Non-pigmented ciliary epithelial cell (primary cell): ENCODE measurements at regions not wholly inside any gene's neighbourhood (a gene's known extent, or its start where the extent isn't known, plus 50 kb on each side); places are given as distances from the start of the nearest gene placed in this dataset.
"Not testable (repeated sequence)": the region's sequence is repeated elsewhere in the genome, so short reads cannot be mapped to it uniquely, and the experiment has no call there.

Experiments
- DNase-seq: peaks from one replicate; pipeline ENCODE4 v3.0.0-alpha.2; 2010; ENCODE audit warnings: low read depth

DNA sequence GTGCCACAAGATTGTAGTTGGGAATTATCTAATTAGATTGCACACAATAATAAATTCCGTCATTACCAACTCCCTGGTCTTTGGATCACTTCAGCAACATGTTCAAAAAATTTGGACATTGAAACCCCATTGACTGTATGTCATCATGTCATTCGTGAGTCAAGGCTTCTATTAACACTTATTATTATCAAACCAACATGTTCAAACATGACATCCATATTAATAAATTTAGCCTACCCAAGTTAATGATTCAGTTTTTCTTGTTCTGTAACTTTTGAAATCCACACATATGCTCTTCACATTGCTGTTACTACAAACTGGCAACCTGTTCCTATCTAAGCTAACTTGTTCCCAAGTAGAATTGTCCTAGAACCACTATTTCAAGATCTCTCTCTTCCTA lies 1142.7 kb upstream of the SLC39A10 start:
- DNase-seq: no peak

DNA sequence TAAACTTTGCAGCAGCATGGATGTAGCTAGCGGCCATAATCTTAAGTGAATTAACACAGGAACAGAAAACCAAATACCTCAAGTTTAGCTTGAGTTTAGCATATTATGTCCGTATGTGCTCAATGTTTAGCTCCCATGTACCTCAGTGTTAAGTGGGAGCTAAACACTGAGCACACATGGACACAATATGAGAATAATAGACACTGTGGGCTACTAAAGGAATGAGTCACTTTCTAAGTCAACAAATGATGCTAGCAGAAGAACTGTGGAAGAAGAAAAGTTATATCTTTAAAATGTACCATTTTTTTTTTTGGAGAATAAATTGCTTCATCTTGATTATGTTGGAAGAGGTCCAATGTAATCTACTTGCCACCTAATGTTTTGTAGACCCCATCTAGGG lies 1146.0 kb upstream of the SLC39A10 start:
- DNase-seq: peak; percentile 10

DNA sequence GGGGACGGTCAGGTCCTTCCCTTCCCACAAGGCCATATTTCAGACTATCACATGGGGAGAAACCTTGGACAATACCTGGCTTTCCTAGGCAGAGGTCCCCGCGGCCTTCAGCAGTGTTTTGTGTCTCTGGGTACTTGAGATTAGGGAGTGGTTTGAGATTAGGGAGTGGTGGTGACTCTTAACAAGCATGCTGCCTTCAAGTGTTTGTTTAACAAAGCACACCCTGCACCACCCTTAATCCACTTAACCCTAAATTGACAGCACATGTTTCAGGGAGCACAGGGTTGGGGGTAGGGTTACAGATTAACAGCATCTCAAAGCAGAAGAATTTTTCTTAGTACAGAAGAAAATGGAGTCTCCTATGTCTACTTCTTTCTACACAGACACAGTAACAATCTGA lies 1152.2 kb upstream of the SLC39A10 start:
- not testable (repeated sequence) for DNase-seq

DNA sequence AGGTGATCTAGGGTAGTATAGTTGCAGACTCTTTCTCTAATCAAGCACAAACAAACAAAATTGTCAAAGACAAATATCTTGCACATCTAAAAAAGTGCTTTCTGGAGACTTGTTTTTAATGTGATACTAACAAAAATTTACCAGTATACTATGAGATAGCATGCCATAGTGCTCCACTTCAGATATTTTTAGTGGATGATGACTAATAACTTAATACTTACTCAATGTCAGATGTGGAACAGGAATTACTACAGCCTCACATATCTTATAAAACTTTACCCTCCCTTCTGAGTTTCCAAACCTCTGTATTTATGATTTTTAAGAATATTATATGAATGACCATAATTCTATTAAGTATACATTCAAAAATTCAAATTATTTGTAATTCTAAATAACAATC lies 1162.0 kb upstream of the SLC39A10 start:
- no peak for DNase-seq

DNA sequence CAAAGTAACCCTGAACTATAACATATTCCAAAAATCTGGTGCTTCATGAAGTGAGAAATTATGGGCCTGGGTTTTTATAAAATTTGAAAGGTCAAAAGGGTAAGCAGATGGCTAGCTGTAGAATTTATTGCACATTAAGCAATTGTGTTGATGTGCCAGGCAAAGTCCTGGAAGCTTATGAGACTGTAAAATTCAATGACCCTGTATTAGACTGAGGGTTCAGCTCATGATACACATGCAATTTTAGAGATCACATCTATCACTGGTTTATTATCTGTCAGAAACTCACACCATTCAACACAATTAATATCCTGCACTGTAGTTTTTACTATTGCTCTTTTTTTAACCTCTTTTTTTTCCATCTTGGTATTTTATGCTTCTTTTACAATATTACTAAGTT lies 1162.6 kb upstream of the SLC39A10 start:
- DNase-seq: no peak

DNA sequence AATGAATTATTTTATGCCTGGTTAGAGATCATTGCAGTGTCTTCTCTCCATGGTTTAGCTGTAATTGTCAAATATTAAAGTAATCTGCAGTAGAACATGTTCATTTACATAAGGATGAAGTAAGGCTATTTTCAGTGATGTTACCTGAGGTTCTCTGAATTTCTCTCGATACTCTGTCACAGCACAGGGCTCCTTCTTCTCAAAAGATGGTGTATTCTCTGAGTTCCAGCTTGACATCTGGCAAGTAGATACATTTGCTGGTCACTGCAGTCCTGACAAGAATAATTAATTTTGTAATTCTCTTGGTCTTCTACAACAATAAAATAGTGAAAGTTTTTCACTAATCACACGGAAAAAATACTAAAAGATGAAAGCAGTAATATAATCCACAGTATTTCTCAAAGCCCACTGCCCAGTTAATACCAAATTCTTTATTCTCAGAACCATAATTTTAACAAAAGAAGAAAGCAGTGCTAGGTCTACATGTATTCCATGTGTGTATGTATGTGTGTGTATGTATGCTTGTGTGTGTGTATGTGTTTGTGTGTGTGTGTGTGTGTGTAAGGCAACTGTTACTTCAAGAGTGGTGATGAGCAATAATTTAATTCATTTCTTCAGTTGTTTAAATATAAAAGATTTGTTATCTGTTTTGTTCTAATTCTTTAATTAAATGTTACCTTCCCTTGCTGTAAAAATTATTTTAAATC lies 1165.5 kb upstream of the SLC39A10 start:
- DNase-seq: no peak

DNA sequence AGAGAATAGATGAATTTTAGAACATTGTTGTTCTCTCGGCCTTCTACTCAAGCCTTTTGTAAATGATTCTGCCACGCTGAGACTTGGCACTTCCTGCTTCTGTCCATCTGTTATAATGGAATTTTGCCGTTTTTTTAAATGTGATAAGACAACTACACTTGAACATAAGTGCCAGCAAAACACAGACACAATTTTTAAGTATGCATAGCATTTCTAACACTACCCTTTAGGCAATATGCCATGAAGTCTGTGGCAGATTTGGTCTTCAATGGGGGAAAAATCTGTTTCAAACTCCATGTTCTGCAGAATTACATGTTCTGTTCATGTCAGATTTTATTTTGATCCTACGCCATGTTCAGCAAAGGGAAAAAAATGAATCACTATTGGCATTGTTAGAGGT lies 1170.7 kb upstream of the SLC39A10 start:
- no peak for DNase-seq

DNA sequence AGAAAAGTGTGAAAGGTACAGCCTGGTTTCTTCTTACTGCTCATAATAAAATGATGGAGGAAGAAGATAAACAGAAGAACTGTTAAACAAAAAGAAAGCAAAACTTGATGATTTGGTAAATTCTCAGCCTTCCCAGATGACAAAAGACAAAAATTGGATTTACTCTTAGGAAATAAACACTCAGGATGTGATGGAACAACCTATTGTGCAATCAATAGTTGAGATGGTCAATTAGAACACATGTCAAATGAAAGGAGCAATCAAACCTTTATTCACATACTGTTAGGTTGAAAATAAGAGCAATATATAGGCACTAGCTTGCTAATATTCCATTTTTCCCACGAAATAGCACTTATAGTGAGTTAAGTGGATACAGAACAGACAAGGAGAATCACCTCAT lies 1174.0 kb upstream of the SLC39A10 start:
- no peak for DNase-seq

DNA sequence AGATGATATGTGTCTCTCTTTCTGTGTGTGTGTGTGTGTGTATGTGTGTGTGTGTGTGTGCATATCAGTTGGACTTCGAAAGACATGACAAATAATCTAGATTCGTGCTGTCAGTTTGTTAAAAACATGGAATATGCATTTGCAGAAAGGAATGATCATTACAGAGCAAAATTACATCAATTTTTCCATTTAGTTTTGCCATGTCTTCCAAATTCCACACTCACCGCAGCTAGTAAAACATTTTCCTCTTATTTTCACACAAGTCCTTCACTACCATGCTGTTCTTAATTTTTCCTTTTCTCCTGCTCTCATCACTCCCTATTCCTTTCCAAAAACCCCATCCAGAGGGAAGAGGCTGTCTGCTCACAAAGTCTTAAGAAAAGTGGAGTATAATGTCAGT lies 1191.4 kb upstream of the SLC39A10 start:
- DNase-seq: no peak

DNA sequence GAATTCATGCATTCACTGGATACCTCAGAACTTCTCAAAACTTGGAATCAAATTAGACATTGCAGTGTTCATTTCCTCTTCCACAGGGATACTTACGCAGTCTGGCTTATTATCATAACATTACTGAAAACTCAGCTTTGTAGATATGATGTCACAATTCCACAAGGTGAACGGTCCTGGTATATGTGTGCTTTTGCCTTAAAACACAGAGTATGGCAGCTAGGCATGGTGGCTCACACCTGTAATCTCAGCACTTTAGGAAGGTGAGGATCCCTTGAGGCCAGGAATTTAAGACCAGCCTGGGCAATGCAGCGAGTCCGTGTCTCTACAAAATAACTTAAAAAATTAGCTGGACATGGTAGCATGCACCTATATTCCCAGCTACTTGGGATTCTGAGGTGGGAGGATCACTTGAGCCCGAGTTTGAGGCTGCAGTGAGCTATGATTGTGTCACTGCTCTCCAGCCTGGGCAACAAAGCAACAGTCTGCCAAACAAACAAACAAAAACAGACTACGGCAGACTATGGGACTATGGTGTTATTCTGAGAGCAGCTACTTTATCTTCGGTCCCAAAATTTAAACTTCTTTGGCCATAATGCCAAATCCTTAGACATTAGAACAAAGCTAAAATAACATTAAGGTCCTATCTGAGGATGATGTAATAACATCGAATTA lies 1191.9 kb upstream of the SLC39A10 start:
- no peak for DNase-seq

DNA sequence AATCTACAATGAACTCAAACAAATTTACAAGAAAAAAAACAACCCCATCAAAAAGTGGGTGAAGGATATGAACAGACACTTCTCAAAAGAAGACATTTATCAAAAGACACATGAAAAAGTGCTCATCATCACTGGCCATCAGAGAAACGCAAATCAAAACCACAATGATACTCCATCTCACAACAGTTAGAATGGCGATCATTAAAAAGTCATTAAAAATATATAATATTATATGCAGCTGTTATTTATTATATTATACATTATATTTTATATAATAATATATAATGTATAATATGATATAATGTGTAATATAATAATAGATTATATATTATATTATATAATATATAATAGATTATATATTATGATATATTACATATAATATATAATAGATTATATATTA lies 1194.1 kb upstream of the SLC39A10 start:
- DNase-seq: not testable (repeated sequence)

DNA sequence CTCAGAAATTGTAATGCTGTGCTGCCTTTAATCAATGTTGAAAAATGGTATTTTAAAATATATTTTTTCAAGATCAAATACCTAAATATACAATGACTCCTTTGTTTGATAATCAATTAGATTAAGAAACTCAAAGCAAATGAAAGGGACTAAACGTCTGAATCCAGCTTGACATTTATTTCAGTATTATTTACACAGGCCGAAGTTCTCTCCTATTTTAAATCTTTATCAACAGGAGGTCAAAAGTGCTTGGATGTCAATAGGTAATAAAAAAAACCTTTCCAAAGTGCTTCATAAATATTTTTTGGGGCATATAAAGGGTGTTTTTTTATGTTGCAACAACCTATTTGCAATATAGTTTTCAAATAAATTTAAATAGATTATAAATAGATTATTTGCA lies 1201.7 kb upstream of the SLC39A10 start:
- no peak for DNase-seq

DNA sequence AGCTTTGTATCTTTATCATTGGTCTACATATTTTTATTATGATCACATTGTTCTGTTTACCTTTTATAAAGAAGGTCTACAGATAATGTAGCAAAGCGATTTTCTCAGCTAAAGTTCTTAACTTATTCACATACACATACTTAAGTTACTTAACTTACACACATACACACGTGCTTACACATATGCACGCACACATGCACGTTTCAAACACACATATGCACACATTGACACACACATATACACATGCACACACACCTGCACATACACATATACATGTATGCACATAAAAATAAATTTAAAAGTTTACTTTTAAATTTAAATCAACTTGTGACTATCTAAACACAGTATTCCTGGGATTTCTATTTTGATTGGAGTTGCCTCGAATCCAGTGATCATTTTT lies 1204.5 kb upstream of the SLC39A10 start:
- DNase-seq: no peak

DNA sequence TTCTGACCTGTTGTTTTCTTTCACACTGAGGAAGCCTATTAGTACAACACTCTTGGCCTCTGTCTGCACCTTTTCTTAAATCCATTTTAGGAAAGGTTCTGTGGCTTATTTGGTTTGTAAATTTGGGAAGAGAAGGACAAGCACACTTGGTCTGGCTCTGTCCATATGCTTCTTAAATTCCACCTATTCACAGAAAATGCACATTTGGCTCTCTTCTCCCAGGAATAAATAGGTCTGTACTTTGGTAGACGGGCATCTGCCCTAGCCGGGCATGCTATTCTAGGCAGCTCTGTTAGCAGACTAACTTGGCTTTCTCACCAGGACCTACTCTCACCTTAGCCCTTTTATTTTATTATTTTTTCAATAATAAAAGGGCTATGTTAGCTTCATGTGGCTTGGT lies 1211.8 kb upstream of the SLC39A10 start:
- DNase-seq: no peak

DNA sequence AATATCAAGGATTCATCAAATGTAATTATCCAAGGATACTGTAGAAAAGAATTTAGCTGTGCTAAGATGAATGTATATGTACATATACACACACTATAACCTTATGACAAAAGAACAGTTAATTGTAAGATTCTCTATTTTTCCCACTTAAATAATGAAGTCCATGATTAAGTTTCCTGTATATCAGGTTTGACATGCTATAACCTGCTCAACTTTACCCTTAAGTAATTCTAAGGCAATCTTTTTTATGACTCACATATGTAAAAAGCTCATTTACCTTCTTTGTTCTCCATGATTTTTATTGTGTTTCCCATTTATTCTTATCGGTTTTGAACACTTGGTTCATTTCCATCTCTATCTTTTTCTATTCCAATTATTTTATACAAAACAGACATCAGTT lies 1213.1 kb upstream of the SLC39A10 start:
- no peak for DNase-seq

DNA sequence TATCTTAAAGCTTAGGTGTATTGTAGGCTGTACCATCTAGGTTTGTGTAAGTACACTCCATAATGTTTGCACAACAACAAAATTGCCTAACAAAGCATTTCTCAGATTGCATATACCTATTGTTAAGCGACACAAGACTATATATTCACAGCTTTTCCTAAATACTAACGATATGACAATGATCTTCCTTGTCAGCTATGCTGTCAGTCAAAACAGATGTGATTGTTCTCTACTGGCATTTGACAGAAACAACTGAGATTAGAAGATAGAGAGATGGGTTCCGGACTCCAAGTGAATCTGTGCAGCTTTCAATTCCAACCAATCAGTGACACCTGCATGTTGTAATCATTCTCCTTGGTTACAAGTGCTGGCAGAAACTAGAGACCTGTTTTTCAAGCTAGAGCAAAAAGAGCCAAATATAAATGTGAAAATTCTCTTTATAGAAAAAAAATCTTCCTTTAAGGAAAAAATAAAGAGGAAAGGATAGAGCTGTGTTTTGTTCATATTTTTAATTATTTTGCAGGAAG lies 1232.3 kb upstream of the SLC39A10 start:
- DNase-seq: no peak

DNA sequence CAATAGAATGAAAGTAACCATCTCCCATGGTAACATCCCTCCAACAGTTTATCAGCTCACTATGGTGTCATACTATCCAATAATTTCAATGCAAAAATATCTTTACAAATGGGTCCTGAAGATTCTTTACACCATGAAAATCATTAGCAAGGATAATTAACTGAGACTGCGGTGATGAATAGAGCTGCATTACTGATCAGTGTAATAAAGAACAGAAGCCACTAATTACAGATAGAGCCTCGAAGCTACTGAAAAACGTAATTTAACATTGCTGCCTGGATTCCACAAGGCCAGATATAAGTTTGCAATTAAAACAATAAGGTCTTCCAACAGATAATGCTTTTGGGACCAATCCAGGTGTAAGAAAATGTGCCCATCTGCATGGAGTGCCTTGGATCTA lies 1245.8 kb upstream of the SLC39A10 start:
- DNase-seq: no peak

DNA sequence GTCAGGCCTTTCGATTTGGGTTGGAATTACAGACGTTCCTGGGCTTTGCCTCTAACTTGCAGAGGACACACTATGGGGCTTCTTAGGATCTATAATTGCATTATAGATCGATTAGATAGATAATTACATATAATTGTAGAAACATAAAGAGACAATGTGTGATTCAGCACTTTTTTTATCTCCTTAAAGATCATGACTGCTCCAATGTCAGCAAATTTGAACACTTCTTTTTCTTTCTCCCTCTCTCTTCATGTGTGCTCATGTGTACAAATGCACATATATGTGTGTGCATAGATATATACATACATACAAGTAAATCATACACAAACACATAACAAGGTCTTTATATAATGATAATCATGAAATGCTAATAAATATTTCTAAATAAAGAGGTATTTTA lies 1261.2 kb upstream of the SLC39A10 start:
- DNase-seq: no peak

DNA sequence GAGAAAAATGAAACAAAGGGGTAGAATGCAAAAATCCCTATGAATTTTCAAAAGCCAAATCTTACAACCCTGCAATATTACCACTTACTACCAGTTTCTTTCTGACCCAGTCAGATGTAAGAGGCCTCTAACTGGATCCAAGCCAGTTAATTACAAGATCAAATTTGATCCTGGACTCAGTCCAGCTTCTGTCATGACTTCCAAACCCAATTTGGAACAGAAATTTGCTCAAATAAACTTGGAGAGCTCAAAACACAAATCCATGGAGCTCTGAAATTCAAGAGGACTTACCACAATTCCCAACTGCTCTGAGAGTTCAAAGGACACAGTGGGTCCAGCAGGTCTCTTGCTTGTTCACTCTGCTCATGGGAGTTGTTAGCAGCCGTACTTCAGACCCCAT lies 1271.7 kb upstream of the SLC39A10 start:
- DNase-seq: no peak

DNA sequence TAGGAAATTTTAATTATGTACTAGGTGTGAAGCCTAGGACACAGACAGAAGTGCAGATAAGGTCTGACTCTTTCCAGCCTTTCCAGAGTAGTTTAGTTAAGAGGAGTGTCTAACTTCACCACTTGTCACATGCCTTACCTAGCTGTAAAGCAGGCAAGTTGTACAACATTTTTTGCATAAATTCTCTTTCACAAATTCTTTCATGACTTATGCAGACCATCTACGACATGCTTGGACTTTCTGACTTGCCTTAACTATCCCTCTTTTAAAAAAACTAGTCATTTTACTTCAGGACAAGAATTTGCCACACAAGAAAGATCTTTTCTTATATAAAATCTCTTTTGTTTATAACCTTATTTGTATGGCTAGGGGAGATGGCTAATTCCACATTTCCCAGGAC lies 1273.6 kb upstream of the SLC39A10 start:
- DNase-seq: no peak

DNA sequence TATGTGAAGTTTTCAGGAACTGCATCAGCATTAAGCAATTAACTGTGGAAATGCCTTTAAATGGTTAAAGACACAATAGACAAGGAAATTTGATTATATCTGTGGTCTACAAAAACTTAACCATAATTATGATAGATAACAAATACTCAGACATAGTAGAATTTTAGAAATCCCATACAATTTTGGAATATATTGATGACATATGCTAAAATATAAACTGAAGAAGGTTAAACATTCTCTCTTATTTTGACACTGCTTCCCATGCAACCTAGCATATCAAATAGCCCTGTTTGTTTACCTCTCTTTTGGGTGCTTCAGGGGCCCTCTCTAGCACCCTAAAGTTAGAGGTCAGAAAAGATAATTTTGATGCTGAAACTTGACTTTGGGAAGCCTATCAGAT lies 1274.8 kb upstream of the SLC39A10 start:
- DNase-seq: no peak

DNA sequence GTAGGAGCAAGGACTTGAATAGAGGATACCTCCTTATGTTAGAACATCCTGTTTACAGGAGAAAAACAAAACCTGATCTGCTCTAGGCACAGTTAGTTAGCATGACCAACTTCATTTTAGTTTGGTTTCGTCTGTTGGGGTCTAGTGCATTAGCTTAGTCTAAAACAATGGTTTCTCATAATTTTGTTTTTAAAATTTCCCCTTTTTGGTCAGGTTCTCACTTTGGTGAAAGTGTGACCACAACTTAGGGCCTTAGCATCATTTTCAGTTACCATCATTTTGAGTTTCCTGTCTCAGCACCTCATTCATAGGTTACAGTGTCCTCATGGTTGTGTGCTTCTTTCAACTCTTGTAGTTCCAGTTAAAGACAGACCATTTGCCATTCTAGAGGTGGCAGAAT lies 1277.0 kb upstream of the SLC39A10 start:
- DNase-seq: no peak

DNA sequence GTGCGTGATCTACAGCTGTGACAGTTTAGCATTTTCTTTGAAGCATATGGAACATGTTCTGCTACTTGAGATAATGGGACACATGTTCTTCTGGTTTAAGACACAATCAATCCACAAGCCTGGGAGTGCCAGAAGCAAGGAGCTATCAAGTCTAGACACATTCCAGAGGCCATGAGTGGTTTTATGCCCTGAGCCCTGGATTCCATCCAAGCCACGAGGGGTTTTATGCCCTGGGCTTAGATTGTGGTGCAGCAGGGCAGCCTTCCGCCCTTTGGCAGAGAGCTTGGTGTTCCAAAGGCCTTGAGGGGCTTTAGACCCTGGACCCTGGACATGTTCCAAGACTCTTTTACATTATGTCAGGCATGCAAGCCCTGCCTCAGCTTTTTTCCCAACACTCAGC lies 1289.6 kb upstream of the SLC39A10 start:
- not testable (repeated sequence) for DNase-seq

DNA sequence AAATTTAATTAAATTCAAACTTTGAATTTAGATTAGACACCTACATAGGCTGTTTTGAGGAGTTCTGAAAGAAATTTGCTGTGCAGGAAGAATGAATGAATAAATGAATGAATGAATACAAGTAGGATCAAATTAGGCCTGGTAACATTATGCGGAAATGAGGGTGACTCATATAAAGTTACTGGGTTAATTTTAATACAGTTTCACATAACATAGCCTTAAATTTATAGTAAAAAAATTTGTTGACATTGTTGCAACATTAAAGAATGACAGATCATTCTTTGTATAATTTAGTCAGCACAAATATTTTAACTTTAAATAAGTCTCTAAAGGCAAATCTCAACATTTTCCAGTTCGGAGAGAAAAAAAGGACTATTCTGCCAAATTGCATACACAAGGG lies 1293.1 kb upstream of the SLC39A10 start:
- no peak for DNase-seq
